ENCODE measurements at regions not wholly inside any gene's neighbourhood (a gene's known extent, or its start where the extent isn't known, plus 50 kb on each side); places are given as distances from the start of the nearest gene placed in this dataset.

DNA sequence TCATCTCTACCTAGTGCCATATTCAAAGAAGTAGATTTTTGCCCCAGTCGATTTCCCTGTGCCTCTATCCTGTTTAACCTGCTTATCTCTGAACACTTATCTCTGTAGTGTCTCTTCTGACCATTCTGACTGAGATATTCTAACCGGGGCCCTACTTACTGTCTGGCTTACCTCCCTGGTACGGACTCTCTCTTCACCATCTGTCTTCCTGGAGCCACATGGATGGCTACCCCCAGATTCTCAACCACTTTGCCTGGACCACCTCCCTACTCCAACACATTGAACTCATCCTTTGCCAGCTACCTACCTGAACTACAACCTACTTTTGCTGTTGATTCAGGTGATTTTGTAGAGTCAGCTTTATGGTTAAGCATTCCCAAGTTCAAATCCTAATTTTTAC lies 397.4 kb upstream of the SLC24A2 start:
- no peak overlapping the region for H3K4me3 ChIP-seq
- H2AFZ ChIP-seq (replicated peaks), result no peak overlapping the region
- Mint-ChIP-seq H3K27ac (no peak overlapping the region), H3K9me3 (peaks cover 10% of the 10 kb centered on the region), H3K4me3 (no peak overlapping the region), H3K27me3 (ENCODE audit: insufficient read depth, low read depth) (peaks cover 9% of the 10 kb centered on the region), H3K4me1 (peaks cover 19% of the 10 kb centered on the region), H3K36me3 (no peaks in the 10 kb centered on the region)
- TF ChIP-seq, protein P1, sequence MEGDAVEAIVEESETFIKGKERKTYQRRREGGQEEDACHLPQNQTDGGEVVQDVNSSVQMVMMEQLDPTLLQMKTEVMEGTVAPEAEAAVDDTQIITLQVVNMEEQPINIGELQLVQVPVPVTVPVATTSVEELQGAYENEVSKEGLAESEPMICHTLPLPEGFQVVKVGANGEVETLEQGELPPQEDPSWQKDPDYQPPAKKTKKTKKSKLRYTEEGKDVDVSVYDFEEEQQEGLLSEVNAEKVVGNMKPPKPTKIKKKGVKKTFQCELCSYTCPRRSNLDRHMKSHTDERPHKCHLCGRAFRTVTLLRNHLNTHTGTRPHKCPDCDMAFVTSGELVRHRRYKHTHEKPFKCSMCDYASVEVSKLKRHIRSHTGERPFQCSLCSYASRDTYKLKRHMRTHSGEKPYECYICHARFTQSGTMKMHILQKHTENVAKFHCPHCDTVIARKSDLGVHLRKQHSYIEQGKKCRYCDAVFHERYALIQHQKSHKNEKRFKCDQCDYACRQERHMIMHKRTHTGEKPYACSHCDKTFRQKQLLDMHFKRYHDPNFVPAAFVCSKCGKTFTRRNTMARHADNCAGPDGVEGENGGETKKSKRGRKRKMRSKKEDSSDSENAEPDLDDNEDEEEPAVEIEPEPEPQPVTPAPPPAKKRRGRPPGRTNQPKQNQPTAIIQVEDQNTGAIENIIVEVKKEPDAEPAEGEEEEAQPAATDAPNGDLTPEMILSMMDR (IDR thresholded peaks at IDR 0.05), result no peak
- no peak for TF ChIP-seq EZH2phosphoT487 (IDR thresholded peaks at IDR 0.05)
- TF ChIP-seq EZH2 (IDR thresholded peaks at IDR 0.05), result no peak
- no peaks in the 10 kb centered on the region for H3K79me2 ChIP-seq (ENCODE audit: low read depth)
- H3K27ac ChIP-seq, result no peak overlapping the region
- H3K27me3 ChIP-seq, result no peaks in the 10 kb centered on the region
- H3K4me1 ChIP-seq, result peaks cover 21% of the 10 kb centered on the region
- peaks cover 18% of the 10 kb centered on the region for H3F3A ChIP-seq (ENCODE audit: low read depth)
- no peaks in the 10 kb centered on the region for H4K20me1 ChIP-seq (ENCODE audit: low read depth)
- no peaks in the 10 kb centered on the region for H3K36me3 ChIP-seq
- no peak overlapping the region for H3K9ac ChIP-seq
- H3K4me2 ChIP-seq, result no peak overlapping the region
- no peaks in the 10 kb centered on the region for H3K9me3 ChIP-seq (ENCODE audit: low read depth)
- DNase-seq (ENCODE audit: low spot score), result no peak

DNA sequence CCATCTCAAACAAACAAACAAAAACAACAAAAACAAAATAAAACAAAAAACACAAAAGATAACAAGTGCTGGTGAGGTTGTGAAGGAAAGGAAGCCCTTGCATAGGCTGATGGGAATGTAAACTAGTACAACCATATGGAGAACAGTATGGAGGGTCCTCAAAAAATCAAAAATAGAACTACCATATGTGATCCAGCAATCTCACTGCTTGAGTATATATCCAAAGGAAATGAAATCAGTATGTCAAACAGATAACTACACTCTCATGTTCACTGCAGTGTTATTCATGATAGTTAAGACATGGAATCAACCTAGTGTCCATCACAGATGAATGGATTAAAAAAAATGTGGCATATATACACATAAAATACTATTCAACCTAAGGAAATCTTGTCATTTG lies 395.7 kb upstream of the SLC24A2 start:
- Histone ChIP-seq H3K36me3 (no peaks in the 10 kb centered on the region), H4K20me1 (ENCODE audit: low read depth) (no peaks in the 10 kb centered on the region), H3K4me1 (peaks cover 9% of the 10 kb centered on the region), H3K4me2 (no peak overlapping the region), H3K27me3 (no peaks in the 10 kb centered on the region), H3K27ac (no peak overlapping the region), H3K9ac (no peak overlapping the region), H3K4me3 (no peak overlapping the region), H3K9me3 (ENCODE audit: low read depth) (no peaks in the 10 kb centered on the region), H3K79me2 (ENCODE audit: low read depth) (no peaks in the 10 kb centered on the region), H3F3A (ENCODE audit: low read depth) (peaks cover 7% of the 10 kb centered on the region), H2AFZ (replicated peaks) (no peak overlapping the region)
- Mint-ChIP-seq H3K36me3 (no peaks in the 10 kb centered on the region), H3K27me3 (ENCODE audit: insufficient read depth, low read depth) (peaks cover 9% of the 10 kb centered on the region), H3K4me1 (peaks cover 9% of the 10 kb centered on the region), H3K27ac (no peak overlapping the region), H3K4me3 (no peak overlapping the region), H3K9me3 (peaks cover 10% of the 10 kb centered on the region)
- TF ChIP-seq EZH2 (IDR thresholded peaks at IDR 0.05), result no peak
- TF ChIP-seq EZH2phosphoT487 (IDR thresholded peaks at IDR 0.05), result no peak
- DNase-seq (ENCODE audit: low spot score), result no peak

DNA sequence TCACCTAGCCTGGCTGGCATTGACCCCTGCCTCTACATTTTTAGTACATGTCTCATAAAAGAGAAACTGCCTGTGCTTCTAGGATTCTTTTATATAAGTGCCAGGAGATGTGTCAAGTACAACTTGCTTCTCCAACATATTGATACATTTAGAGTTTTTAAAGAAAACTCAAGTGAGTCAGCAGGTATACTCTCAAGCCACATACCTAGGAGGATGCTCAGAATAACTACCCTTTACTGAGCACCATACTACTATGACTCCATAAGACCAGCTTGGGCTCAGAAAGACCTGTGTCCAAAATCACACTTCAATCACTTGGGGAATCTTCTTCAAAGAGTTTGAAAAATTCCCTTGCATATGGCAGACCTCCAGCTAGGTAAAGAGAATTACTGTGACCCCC lies 389.8 kb upstream of the SLC24A2 start:
- H3K27ac Mint-ChIP-seq, result no peak overlapping the region
- H3K27me3 Mint-ChIP-seq (ENCODE audit: insufficient read depth, low read depth), result peaks cover 14% of the 10 kb centered on the region
- Histone ChIP-seq H3K9ac (no peak overlapping the region), H2AFZ (replicated peaks) (no peak overlapping the region), H3K79me2 (ENCODE audit: low read depth) (no peaks in the 10 kb centered on the region), H3F3A (ENCODE audit: low read depth) (no peaks in the 10 kb centered on the region), H3K27ac (no peak overlapping the region), H3K4me3 (no peak overlapping the region), H3K9me3 (ENCODE audit: low read depth) (no peaks in the 10 kb centered on the region), H3K4me2 (no peak overlapping the region), H3K27me3 (no peaks in the 10 kb centered on the region), H3K4me1 (no peaks in the 10 kb centered on the region), H4K20me1 (ENCODE audit: low read depth) (no peaks in the 10 kb centered on the region), H3K36me3 (no peaks in the 10 kb centered on the region)
- TF ChIP-seq EZH2 (IDR thresholded peaks at IDR 0.05), result no peak
- no peak for TF ChIP-seq EZH2phosphoT487 (IDR thresholded peaks at IDR 0.05)
- TF ChIP-seq, protein P1 (IDR thresholded peaks at IDR 0.05), result no peak
- no peak overlapping the region for H3K4me3 Mint-ChIP-seq
- H3K36me3 Mint-ChIP-seq, result no peaks in the 10 kb centered on the region
- H3K4me1 Mint-ChIP-seq, result no peaks in the 10 kb centered on the region
- peaks cover 8% of the 10 kb centered on the region for H3K9me3 Mint-ChIP-seq
- DNase-seq (ENCODE audit: low spot score), result no peak

DNA sequence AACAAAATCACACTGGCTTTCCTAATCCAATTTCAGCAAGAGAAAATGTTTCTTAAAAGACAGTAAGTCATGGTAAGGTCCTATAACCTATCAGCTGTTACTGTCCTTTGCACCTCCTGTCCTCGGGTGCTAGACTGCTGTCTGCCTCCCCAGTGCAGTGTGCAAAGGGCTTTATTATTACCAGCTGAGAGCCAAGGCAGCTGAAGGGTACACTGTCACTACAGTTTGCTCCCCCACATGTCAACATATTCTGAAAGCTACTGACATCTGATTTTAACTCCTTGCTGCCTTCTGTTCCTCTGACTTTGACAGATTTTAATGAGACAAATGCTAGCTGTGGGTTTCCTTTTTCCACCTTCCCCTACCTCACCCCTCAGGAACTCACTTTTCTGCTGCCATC lies 389.4 kb upstream of the SLC24A2 start:
- Histone ChIP-seq H3K27ac (no peak overlapping the region), H3K4me2 (no peak overlapping the region), H3K4me3 (no peak overlapping the region), H3K9ac (no peak overlapping the region), H2AFZ (replicated peaks) (no peak overlapping the region), H3K79me2 (ENCODE audit: low read depth) (no peaks in the 10 kb centered on the region), H3F3A (ENCODE audit: low read depth) (no peaks in the 10 kb centered on the region), H3K4me1 (no peaks in the 10 kb centered on the region), H3K27me3 (no peaks in the 10 kb centered on the region), H3K9me3 (ENCODE audit: low read depth) (no peaks in the 10 kb centered on the region), H3K36me3 (no peaks in the 10 kb centered on the region), H4K20me1 (ENCODE audit: low read depth) (no peaks in the 10 kb centered on the region)
- H3K4me1 Mint-ChIP-seq, result no peaks in the 10 kb centered on the region
- no peak overlapping the region for H3K27ac Mint-ChIP-seq
- no peaks in the 10 kb centered on the region for H3K36me3 Mint-ChIP-seq
- peaks cover 14% of the 10 kb centered on the region for H3K27me3 Mint-ChIP-seq (ENCODE audit: insufficient read depth, low read depth)
- H3K4me3 Mint-ChIP-seq, result no peak overlapping the region
- H3K9me3 Mint-ChIP-seq, result peaks cover 8% of the 10 kb centered on the region
- no peak for TF ChIP-seq EZH2 (IDR thresholded peaks at IDR 0.05)
- no peak for DNase-seq (ENCODE audit: low spot score)

All from neural progenitor cell (in vitro differentiated cells).